Endothelial cell of umbilical vein (primary cell): ENCODE measurements at regions not wholly inside any gene's neighbourhood (a gene's known extent, or its start where the extent isn't known, plus 50 kb on each side); places are given as distances from the start of the nearest gene placed in this dataset.

Source experiments
- BruUV-seq: library from RNA; stranded (reverse); fragments of 400-500 nt; replicated peaks from 2 replicates; lab custom pipeline; 2021; lab: Mats Ljungman, UMichigan
- CTCF ChIA-PET: fragments of 300-600, 350-600 bp; sonication (Branson Sonifier 250); formaldehyde crosslinking; loops from one replicate; lab custom pipeline; 2021; ENCODE audit warnings: antibody characterized with exemption, inconsistent platforms; lab: Charles Lee
- POLR2A ChIA-PET: fragments of 300-600, 350-600 bp; sonication (Branson Sonifier 250); formaldehyde crosslinking; loops from one replicate; lab custom pipeline; 2021; ENCODE audit warnings: antibody characterized with exemption, inconsistent platforms; lab: Charles Lee
- DNase-seq: peaks from one replicate; pipeline ENCODE4 v3.0.0-alpha.2; 2011; ENCODE audit warnings: low read depth, low spot score
- FAIRE-seq: peaks from 2 replicates; lab custom pipeline; 2011; peaks lifted over from hg19 to GRCh38; lab: Jason Lieb, UNC
- H2AFZ ChIP-seq: 2 replicates; pipeline ENCODE4 v1.6.0; 2012; ENCODE audit warnings: low read depth, low read length, control low read depth, inconsistent platforms
- H3K27ac ChIP-seq: 2 replicates; pipeline ENCODE4 v1.5.1; 2011; ENCODE audit warnings: low read depth, mild to moderate bottlenecking, control low read depth, low read length, moderate library complexity; ENCODE audit not compliant: insufficient read depth
- H3K27me3 ChIP-seq, 2 experiments: 2 replicates each; pipeline versions ENCODE4 v1.6.0 to v1.6.1; 2011; ENCODE audit warnings: low read length in 2 of 2, mixed read lengths in 1 of 2; ENCODE audit not compliant: control insufficient read depth in 2 of 2, insufficient read depth in 2 of 2
- H3K36me3 ChIP-seq, 2 experiments: 2 replicates in 1 of 2; 3 replicates in 1 of 2; pipeline ENCODE4 v1.5.1; 2011; ENCODE audit warnings: low read length in 2 of 2, mild to moderate bottlenecking in 1 of 2, moderate library complexity in 1 of 2; ENCODE audit not compliant: control insufficient read depth in 2 of 2, insufficient read depth in 2 of 2; ENCODE audit errors: extremely low read depth in 1 of 2
- H3K4me1 ChIP-seq: 3 replicates; pipeline ENCODE4 v1.5.1; 2011; ENCODE audit warnings: mild to moderate bottlenecking, low read length; ENCODE audit not compliant: control insufficient read depth, insufficient read depth; ENCODE audit errors: extremely low read depth
- H3K4me2 ChIP-seq: 2 replicates; pipeline ENCODE4 v1.6.1; 2011; ENCODE audit warnings: low read length, control low read depth, mixed read lengths; ENCODE audit not compliant: insufficient read depth
- H3K4me3 ChIP-seq, 3 experiments: fragments of 200-600 bp in 1 of 3; sonication (generic), shearing (Covaris generic) in 1 of 3; replicated peaks in 1 of 3; 2 replicates each; pipeline ENCODE4 v1.5.1; 2011 to 2016; ENCODE audit warnings: control low read depth in 3 of 3, low read length in 3 of 3, mild to moderate bottlenecking in 2 of 3, inconsistent platforms in 1 of 3, low read depth in 1 of 3, moderate library complexity in 1 of 3; ENCODE audit not compliant: insufficient read depth in 1 of 3
- H3K79me2 ChIP-seq: 2 replicates; pipeline ENCODE4 v1.6.0; 2012; ENCODE audit warnings: low read length, inconsistent platforms; ENCODE audit not compliant: control insufficient read depth, insufficient read depth
- H3K9ac ChIP-seq: replicated peaks from 2 replicates; pipeline ENCODE3; 2011; ENCODE audit warnings: low read length, control low read depth; ENCODE audit not compliant: insufficient read depth; ENCODE audit errors: extremely low read depth
- H3K9me1 ChIP-seq: replicated peaks from 3 replicates; pipeline ENCODE4 v1.6.0; 2011; ENCODE audit warnings: mild to moderate bottlenecking, low read length; ENCODE audit not compliant: control insufficient read depth, insufficient read depth; ENCODE audit errors: extremely low read depth
- H3K9me3 ChIP-seq: replicated peaks from 2 replicates; pipeline ENCODE4 v1.5.1; 2012; ENCODE audit warnings: low read length, inconsistent platforms; ENCODE audit not compliant: control insufficient read depth, insufficient read depth
- H4K20me1 ChIP-seq: replicated peaks from 2 replicates; pipeline ENCODE3; 2011; ENCODE audit warnings: mild to moderate bottlenecking, low read length; ENCODE audit not compliant: control insufficient read depth, insufficient read depth; ENCODE audit errors: extremely low read depth
- EZH2 ChIP-seq: IDR thresholded peaks from 2 replicates; pipeline ENCODE4 v1.6.1; 2012; ENCODE audit warnings: borderline replicate concordance, low read depth, mild to moderate bottlenecking, moderate library complexity, low read length, inconsistent platforms; ENCODE audit not compliant: severe bottlenecking
- FOS ChIP-seq: IDR thresholded peaks from 2 replicates; pipeline ENCODE4 v1.6.1; 2011; ENCODE audit warnings: mild to moderate bottlenecking, low read length, moderate library complexity, borderline replicate concordance; ENCODE audit not compliant: insufficient read depth
- GATA2 ChIP-seq: IDR thresholded peaks from 2 replicates; pipeline ENCODE4 v1.7.0; 2011; ENCODE audit warnings: low read depth, mild to moderate bottlenecking, moderate library complexity, mixed read lengths, low read length; ENCODE audit not compliant: insufficient read length, insufficient read depth
- JUN ChIP-seq: IDR thresholded peaks from 2 replicates; pipeline ENCODE4 v1.6.1; 2011; ENCODE audit warnings: borderline replicate concordance, low read depth; ENCODE audit not compliant: insufficient read length, insufficient read depth
- MYC ChIP-seq: IDR thresholded peaks from one replicate; pipeline ENCODE4 v1.6.1; 2011; ENCODE audit warnings: mild to moderate bottlenecking, low read depth, low read length
- POLR2A ChIP-seq: IDR thresholded peaks from 2 replicates; pipeline ENCODE4 v1.6.1; 2012; ENCODE audit warnings: low read depth, mild to moderate bottlenecking, control low read depth, low read length
- POLR2AphosphoS5 ChIP-seq: IDR thresholded peaks from 2 replicates; pipeline ENCODE4 v1.6.1; 2012; ENCODE audit warnings: low read depth, mild to moderate bottlenecking, control low read depth, low read length, moderate library complexity; ENCODE audit not compliant: insufficient read depth
- dilution Hi-C: fragments of 300-500 bp; cut with MboI; formaldehyde crosslinking; loops from one replicate; pipeline ENCODE4 v1.15.0; 2019; ENCODE audit warnings: low sequenced_read_pairs; ENCODE audit not compliant: extremely low pct_ligation_motif_present
- intact Hi-C: fragments of 100-400 bp; cut with micrococcal nuclease; formaldehyde crosslinking; loops from one replicate; pipeline ENCODE4 v1.10.0; 2022
- TF ChIP-seq, protein P1 (sequence below), 2 donors: IDR thresholded peaks; 1 replicate in 1 of 2; 2 replicates in 1 of 2; pipeline ENCODE4 v1.5.1; 2011; ENCODE audit warnings: low read length in 2 of 2, mild to moderate bottlenecking in 2 of 2, moderate library complexity in 2 of 2, control low read depth in 1 of 2, inconsistent platforms in 1 of 2, low read depth in 1 of 2; ENCODE audit not compliant: insufficient read depth in 1 of 2; ENCODE audit errors: extremely low read depth in 1 of 2
- TF ChIP-seq, protein P2 (sequence below): IDR thresholded peaks from 2 replicates; pipeline ENCODE4 v1.6.1; 2011; ENCODE audit not compliant: insufficient read depth, insufficient read length

DNA sequence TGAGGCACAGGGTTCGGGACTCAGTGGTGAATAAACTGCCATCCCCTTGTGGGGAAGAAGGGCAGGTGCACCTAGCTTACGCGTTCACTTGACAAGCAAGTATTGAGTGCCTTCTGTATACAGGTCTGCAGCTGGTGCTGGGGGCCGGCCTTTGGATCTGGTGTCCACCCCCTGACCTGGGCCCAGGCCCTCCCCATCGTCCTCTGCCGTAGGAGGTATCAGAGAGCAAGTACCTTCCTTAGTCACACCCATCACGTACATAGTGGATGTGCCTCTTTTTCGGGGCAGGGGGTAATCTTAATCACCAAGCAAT, 53.3 kb downstream of the SMIM38 start:
- Histone ChIP-seq H3K9ac (no peak overlapping the region), H3K4me2 (no peak overlapping the region), H3K36me3 (no peaks in the 10 kb centered on the region), H3K4me3 (no peak overlapping the region), H2AFZ (no peak overlapping the region), H3K9me3 (no peaks in the 10 kb centered on the region), H4K20me1 (no peaks in the 10 kb centered on the region), H3K9me1 (no peaks in the 10 kb centered on the region), H3K27me3 (peaks cover 0 to 7% of the 10 kb centered on the region in 2 experiments), H3K4me1 (no peaks in the 10 kb centered on the region), H3K27ac (no peak overlapping the region), H3K79me2 (no peaks in the 10 kb centered on the region)
- POLR2A ChIA-PET: no interaction called here
- intact Hi-C loops: no loop called here
- TF ChIP-seq, protein P1, sequence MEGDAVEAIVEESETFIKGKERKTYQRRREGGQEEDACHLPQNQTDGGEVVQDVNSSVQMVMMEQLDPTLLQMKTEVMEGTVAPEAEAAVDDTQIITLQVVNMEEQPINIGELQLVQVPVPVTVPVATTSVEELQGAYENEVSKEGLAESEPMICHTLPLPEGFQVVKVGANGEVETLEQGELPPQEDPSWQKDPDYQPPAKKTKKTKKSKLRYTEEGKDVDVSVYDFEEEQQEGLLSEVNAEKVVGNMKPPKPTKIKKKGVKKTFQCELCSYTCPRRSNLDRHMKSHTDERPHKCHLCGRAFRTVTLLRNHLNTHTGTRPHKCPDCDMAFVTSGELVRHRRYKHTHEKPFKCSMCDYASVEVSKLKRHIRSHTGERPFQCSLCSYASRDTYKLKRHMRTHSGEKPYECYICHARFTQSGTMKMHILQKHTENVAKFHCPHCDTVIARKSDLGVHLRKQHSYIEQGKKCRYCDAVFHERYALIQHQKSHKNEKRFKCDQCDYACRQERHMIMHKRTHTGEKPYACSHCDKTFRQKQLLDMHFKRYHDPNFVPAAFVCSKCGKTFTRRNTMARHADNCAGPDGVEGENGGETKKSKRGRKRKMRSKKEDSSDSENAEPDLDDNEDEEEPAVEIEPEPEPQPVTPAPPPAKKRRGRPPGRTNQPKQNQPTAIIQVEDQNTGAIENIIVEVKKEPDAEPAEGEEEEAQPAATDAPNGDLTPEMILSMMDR (IDR thresholded peaks at IDR 0.05; ENCODE audit: extremely low read depth in 1 of 2, insufficient read depth in 1 of 2, low read depth in 1 of 2, low read length in 2 of 2): no peak
- TF ChIP-seq POLR2A (no peak), POLR2AphosphoS5 (no peak), JUN (no peak), MYC (no peak), GATA2 (no peak), FOS (no peak), EZH2 (no peak)
- TF ChIP-seq, protein P2, sequence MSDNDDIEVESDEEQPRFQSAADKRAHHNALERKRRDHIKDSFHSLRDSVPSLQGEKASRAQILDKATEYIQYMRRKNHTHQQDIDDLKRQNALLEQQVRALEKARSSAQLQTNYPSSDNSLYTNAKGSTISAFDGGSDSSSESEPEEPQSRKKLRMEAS: no peak
- no peak for FAIRE-seq
- BruUV-seq: no TSS peak
- CTCF ChIA-PET: no interaction called here
- dilution Hi-C loops: no loop called here
- DNase-seq: no peak
